Kidney (tissue), 13 donors: ENCODE measurements at regions not wholly inside any gene's neighbourhood (a gene's known extent, or its start where the extent isn't known, plus 50 kb on each side); places are given as distances from the start of the nearest gene placed in this dataset.

Experiments used
- DNase-seq, 5 donors: peaks; one replicate each; pipeline ENCODE4 v3.0.0-alpha.2; 2013 to 2020
- FAIRE-seq: peaks from 2 replicates; lab custom pipeline; 2012; peaks lifted over from hg19 to GRCh38; lab: Jason Lieb, UNC
- H3K27ac ChIP-seq, 2 donors: one replicate each; pipeline ENCODE4 v1.7.0; 2013; ENCODE audit warnings: low read depth in 2 of 2, low read length in 2 of 2, inconsistent platforms in 1 of 2
- H3K27me3 ChIP-seq: one replicate; pipeline ENCODE4 v1.7.1; 2013; ENCODE audit warnings: low read length, inconsistent platforms; ENCODE audit not compliant: control insufficient read depth, insufficient read depth
- H3K36me3 ChIP-seq, 3 donors: one replicate each; pipeline versions ENCODE4 v1.7.0 to v1.7.1; 2013; ENCODE audit warnings: low read length in 3 of 3, control low read depth in 1 of 3, inconsistent platforms in 1 of 3; ENCODE audit not compliant: insufficient read depth in 3 of 3, control insufficient read depth in 2 of 3
- H3K4me1 ChIP-seq, 3 donors: one replicate each; pipeline versions ENCODE4 v1.7.0 to v1.7.1; 2013; ENCODE audit warnings: low read length in 3 of 3, inconsistent platforms in 1 of 3, low read depth in 1 of 3; ENCODE audit not compliant: control insufficient read depth in 2 of 3, insufficient read depth in 2 of 3
- H3K4me3 ChIP-seq, 3 donors: one replicate each; pipeline versions ENCODE4 v1.7.0 to v1.8.1; 2013; ENCODE audit warnings: low read length in 3 of 3, control low read depth in 1 of 3, inconsistent platforms in 1 of 3
- H3K9ac ChIP-seq, 3 donors: one replicate each; pipeline versions ENCODE4 v1.7.0 to v1.7.1; 2013; ENCODE audit warnings: low read length in 3 of 3, control low read depth in 1 of 3, inconsistent platforms in 1 of 3
- H3K9me3 ChIP-seq, 3 donors: one replicate each; pipeline versions ENCODE4 v1.7.0 to v1.7.1; 2013; ENCODE audit warnings: low read length in 3 of 3, control low read depth in 1 of 3, inconsistent platforms in 1 of 3; ENCODE audit not compliant: control insufficient read depth in 2 of 3, insufficient read depth in 1 of 3
- CTCF ChIP-seq: IDR thresholded peaks from 3 replicates; pipeline ENCODE4 v1.5.1; 2012; ENCODE audit warnings: mild to moderate bottlenecking, moderate library complexity, borderline replicate concordance; ENCODE audit not compliant: insufficient read depth; ENCODE audit errors: extremely low read depth
- intact Hi-C: fragments of 100-400 bp; cut with DNase I; formaldehyde crosslinking; loops from one replicate; pipeline ENCODE4 v1.11.1; 2022
- donor health status: control.
- donor health status: control.
- donor health status: control.
- donor health status: control.
- donor health status: control.
- donor health status: DM: yes; HTN: yes; CAD: no.
- donor health status: Normal renal cell carcinoma (clear cell type).

GRCh38 chr11:131199015-131199280 lies 171.5 kb upstream of the NTM start:
- no peak overlapping the region for H3K9ac ChIP-seq
- H3K36me3 ChIP-seq, result no peaks in the 10 kb centered on the region
- no peak for FAIRE-seq
- TF ChIP-seq CTCF, result no peak
- no peaks in the 10 kb centered on the region for H3K9me3 ChIP-seq
- no peak overlapping the region for H3K27ac ChIP-seq
- no peaks in the 10 kb centered on the region for H3K27me3 ChIP-seq
- H3K4me1 ChIP-seq, result peaks cover 0 to 4% (median 0%) of the 10 kb centered on the region in 3 donors
- intact Hi-C loops, result no loop called here
- no peak overlapping the region for H3K4me3 ChIP-seq
- DNase-seq, result no peak

- no peaks in the 10 kb centered on the region for H3K36me3 ChIP-seq
- intact Hi-C loops, result no loop called here
- no peaks in the 10 kb centered on the region for H3K27me3 ChIP-seq
- H3K27ac ChIP-seq, result no peak overlapping the region
- TF ChIP-seq CTCF, result no peak
- H3K4me3 ChIP-seq, result no peak overlapping the region
- no peaks in the 10 kb centered on the region for H3K9me3 ChIP-seq
- DNase-seq (no peak), FAIRE-seq (no peak)
- no peaks in the 10 kb centered on the region for H3K4me1 ChIP-seq
- no peak overlapping the region for H3K9ac ChIP-seq
Observed at GRCh38 chr11:131201674-131202073, 168.7 kb upstream of the NTM start.

GRCh38 chr11:131203040-131203439 lies 167.4 kb upstream of the NTM start:
- Histone ChIP-seq H3K27me3 (no peaks in the 10 kb centered on the region), H3K27ac (no peak overlapping the region), H3K9ac (no peak overlapping the region), H3K4me1 (no peaks in the 10 kb centered on the region), H3K36me3 (no peaks in the 10 kb centered on the region), H3K4me3 (no peak overlapping the region), H3K9me3 (no peaks in the 10 kb centered on the region)
- FAIRE-seq, result no peak
- TF ChIP-seq CTCF, result no peak
- intact Hi-C loops, result no loop called here
- DNase-seq, result no peak

GRCh38 chr11:131204282-131204681 lies 166.1 kb upstream of the NTM start:
- Histone ChIP-seq H3K9ac (no peak overlapping the region), H3K27me3 (no peaks in the 10 kb centered on the region), H3K9me3 (no peaks in the 10 kb centered on the region), H3K36me3 (no peaks in the 10 kb centered on the region), H3K27ac (no peak overlapping the region), H3K4me3 (no peak overlapping the region), H3K4me1 (no peaks in the 10 kb centered on the region)
- no peak for FAIRE-seq
- no peak for DNase-seq
- no peak for TF ChIP-seq CTCF
- intact Hi-C loops, result no loop called here
